Spleen (tissue), 7 donors: ENCODE measurements at regions not wholly inside any gene's neighbourhood (a gene's known extent, or its start where the extent isn't known, plus 50 kb on each side); places are given as distances from the start of the nearest gene placed in this dataset.

Experiments
- CTCF ChIP-seq, 11 experiments: fragments of 200-600 bp in 7 of 11; fragments of 450-650 bp in 4 of 11; sonication (generic) in 4 of 11; IDR thresholded peaks in 8 of 11; conservative IDR thresholded peaks in 3 of 11; 1 replicate in 7 of 11; 2 replicates in 4 of 11; pipeline versions ENCODE4 v1.4.0 to v1.8.0; 2016 to 2021; ENCODE audit warnings: antibody characterized with exemption in 11 of 11, inconsistent platforms in 4 of 11, mild to moderate bottlenecking in 1 of 11
- POLR2AphosphoS5 ChIP-seq, 3 donors: sonication (generic); formaldehyde crosslinking; IDR thresholded peaks; one replicate each; pipeline ENCODE4 v1.5.1; 2017; ENCODE audit warnings: antibody characterized with exemption in 3 of 3
- donor health status: DM: no; HTN: no; CAD: no; lungs with moderate emphysema.
- donor health status: DM: no; HTN: no; CAD: no.
- donor health status: DM: no; HTN: no; CAD: no.

- TF ChIP-seq CTCF (IDR thresholded peaks at IDR 0.05 in 8 of 11, conservative IDR thresholded peaks at IDR 0.05 in 3 of 11) = no peak
- TF ChIP-seq POLR2AphosphoS5 (IDR thresholded peaks at IDR 0.05) = no peak
These were observed 615.1 kb upstream of the NETO1 start for GRCh38 chr18:73482901-73483300.
